CD8-positive, alpha-beta memory T cell (primary cell): ENCODE measurements at regions not wholly inside any gene's neighbourhood (a gene's known extent, or its start where the extent isn't known, plus 50 kb on each side); places are given as distances from the start of the nearest gene placed in this dataset.
"Not testable (repeated sequence)": the region's sequence is repeated elsewhere in the genome, so short reads cannot be mapped to it uniquely, and the experiment has no call there.

Source experiments
- CTCF ChIA-PET: fragments of 350-600 bp; sonication (Branson Sonifier 250); formaldehyde crosslinking; loops from one replicate; lab custom pipeline; 2021; ENCODE audit warnings: antibody characterized with exemption; lab: Charles Lee
- POLR2A ChIA-PET: fragments of 350-600 bp; sonication (Branson Sonifier 250); formaldehyde crosslinking; loops from one replicate; lab custom pipeline; 2021; ENCODE audit warnings: antibody characterized with exemption; lab: Charles Lee
- DNase-seq, 5 donors: peaks; one replicate each; pipeline versions ENCODE4 v3.0.0 to v3.0.0-alpha.2; 2020 to 2022; ENCODE audit warnings: mixed read lengths in 1 of 5
- H3K27ac ChIP-seq: one replicate; pipeline ENCODE4 v1.7.0; 2013; ENCODE audit warnings: low read depth, mild to moderate bottlenecking, low read length, moderate library complexity
- H3K27me3 ChIP-seq: 2 replicates; pipeline ENCODE4 v1.7.0; 2013; ENCODE audit warnings: low read length, mild to moderate bottlenecking; ENCODE audit not compliant: insufficient read depth, poor library complexity, severe bottlenecking
- H3K36me3 ChIP-seq: 2 replicates; pipeline ENCODE4 v1.7.0; 2013; ENCODE audit warnings: mild to moderate bottlenecking, low read length, moderate library complexity; ENCODE audit not compliant: insufficient read depth
- H3K4me1 ChIP-seq: 2 replicates; pipeline ENCODE4 v1.7.0; 2013; ENCODE audit warnings: mild to moderate bottlenecking, low read length, moderate library complexity; ENCODE audit not compliant: insufficient read depth
- H3K4me3 ChIP-seq: 2 replicates; pipeline ENCODE4 v1.7.0; 2013; ENCODE audit warnings: mild to moderate bottlenecking, low read length
- H3K9me3 ChIP-seq: 2 replicates; pipeline ENCODE4 v1.7.0; 2013; ENCODE audit warnings: mild to moderate bottlenecking, low read length
- H3K27ac Mint-ChIP-seq, 8 donors: one replicate each; pipeline ENCODE4 v1.8.0; 2020 to 2021; ENCODE audit warnings: mixed read lengths in 8 of 8, mild to moderate bottlenecking in 6 of 8, inconsistent platforms in 3 of 8, moderate library complexity in 3 of 8
- H3K27me3 Mint-ChIP-seq, 2 donors: one replicate each; pipeline ENCODE4 v1.8.0; 2020 to 2021; ENCODE audit warnings: mixed read lengths in 2 of 2, mild to moderate bottlenecking in 1 of 2, moderate library complexity in 1 of 2
- H3K36me3 Mint-ChIP-seq, 3 donors: one replicate each; pipeline ENCODE4 v1.8.0; 2020 to 2021; ENCODE audit warnings: mixed read lengths in 3 of 3, inconsistent platforms in 1 of 3, mild to moderate bottlenecking in 1 of 3
- H3K4me1 Mint-ChIP-seq, 3 donors: one replicate each; pipeline ENCODE4 v1.8.0; 2020 to 2021; ENCODE audit warnings: mixed read lengths in 3 of 3, inconsistent platforms in 1 of 3, mild to moderate bottlenecking in 1 of 3
- H3K4me3 Mint-ChIP-seq, 7 donors: one replicate each; pipeline ENCODE4 v1.8.0; 2020 to 2021; ENCODE audit warnings: mixed read lengths in 7 of 7, mild to moderate bottlenecking in 6 of 7, moderate library complexity in 4 of 7, inconsistent platforms in 2 of 7
- H3K9me3 Mint-ChIP-seq, 5 donors: one replicate each; pipeline ENCODE4 v1.8.0; 2020 to 2022; ENCODE audit warnings: mixed read lengths in 5 of 5, mild to moderate bottlenecking in 3 of 5, moderate library complexity in 2 of 5, inconsistent platforms in 1 of 5

DNA sequence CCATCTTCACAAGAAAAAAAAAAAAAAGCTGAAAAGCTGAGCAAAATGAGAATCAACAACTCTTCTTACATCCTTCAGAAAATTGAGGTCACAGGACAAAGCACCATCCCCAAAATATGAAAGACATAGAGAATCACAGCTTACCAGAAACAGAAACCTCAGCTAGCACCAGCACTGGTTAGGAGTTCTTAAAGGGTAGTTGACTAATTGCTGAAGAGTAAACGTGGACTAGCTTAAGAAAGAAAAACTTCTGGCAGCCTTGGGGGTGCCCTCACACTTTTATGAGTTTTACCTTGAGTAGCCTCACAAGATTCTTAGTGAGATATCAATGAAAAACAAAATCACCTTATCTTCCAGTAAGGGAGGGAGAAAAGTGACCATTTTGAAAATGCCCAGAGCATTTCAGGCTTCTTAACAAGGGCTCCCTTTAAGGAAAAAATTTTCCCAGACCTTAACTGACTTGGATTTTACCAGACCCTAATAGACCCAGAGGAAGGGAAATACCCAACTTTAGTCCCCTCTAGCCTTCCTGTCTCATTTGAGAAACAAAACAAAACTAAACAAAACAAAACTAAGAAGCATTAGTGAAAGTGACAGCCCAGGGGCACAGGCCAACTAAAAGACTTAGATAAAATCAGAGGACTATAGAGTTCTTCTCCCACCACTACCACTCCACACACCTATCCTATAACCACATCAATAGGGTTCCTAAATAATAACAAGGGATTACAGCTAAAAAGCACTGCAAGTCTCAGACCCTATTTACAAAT is 888.6 kb downstream of the DIAPH3 start:
- ChIA-PET CTCF (no interaction called here), POLR2A (no interaction called here)
- Histone ChIP-seq H3K36me3 (no peaks in the 10 kb centered on the region), H3K9me3 (no peaks in the 10 kb centered on the region), H3K27ac (no peak overlapping the region), H3K4me1 (no peaks in the 10 kb centered on the region), H3K27me3 (no peaks in the 10 kb centered on the region), H3K4me3 (no peak overlapping the region)
- Mint-ChIP-seq H3K27ac (no peak overlapping the region), H3K36me3 (no peaks in the 10 kb centered on the region), H3K9me3 (peaks cover 0 to 2% (median 0%) of the 10 kb centered on the region in 5 donors), H3K4me1 (no peaks in the 10 kb centered on the region), H3K4me3 (no peak overlapping the region), H3K27me3 (no peaks in the 10 kb centered on the region)
- DNase-seq = no peak

DNA sequence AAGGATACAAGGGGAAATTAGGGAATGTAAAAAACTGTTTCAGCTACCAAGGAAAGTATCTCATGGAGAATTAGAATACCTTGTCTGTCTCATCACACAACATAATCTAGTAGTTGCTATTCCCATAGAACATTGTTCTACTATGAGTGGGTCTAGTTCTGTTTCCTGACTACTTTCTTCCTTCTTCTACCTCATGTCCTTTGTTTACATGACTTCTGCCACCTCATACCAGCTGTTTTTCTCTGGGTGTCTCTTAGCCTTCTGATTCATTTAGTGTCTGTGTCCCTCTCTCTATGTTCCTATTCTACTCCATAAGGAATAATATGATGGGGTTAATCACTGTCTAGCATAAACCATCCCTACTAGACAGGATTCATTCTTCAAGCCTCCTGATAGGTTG is 887.3 kb downstream of the DIAPH3 start:
- H3K36me3 Mint-ChIP-seq = no peaks in the 10 kb centered on the region
- Histone ChIP-seq H3K36me3 (no peaks in the 10 kb centered on the region), H3K4me1 (no peaks in the 10 kb centered on the region), H3K27ac (no peak overlapping the region), H3K9me3 (no peaks in the 10 kb centered on the region), H3K27me3 (no peaks in the 10 kb centered on the region), H3K4me3 (no peak overlapping the region)
- H3K27me3 Mint-ChIP-seq = no peaks in the 10 kb centered on the region
- H3K4me3 Mint-ChIP-seq = no peak overlapping the region
- DNase-seq = no peak
- CTCF ChIA-PET = no interaction called here
- no peak overlapping the region for H3K27ac Mint-ChIP-seq
- peaks cover 0 to 2% (median 0%) of the 10 kb centered on the region in 5 donors for H3K9me3 Mint-ChIP-seq
- POLR2A ChIA-PET = no interaction called here
- H3K4me1 Mint-ChIP-seq = no peaks in the 10 kb centered on the region

DNA sequence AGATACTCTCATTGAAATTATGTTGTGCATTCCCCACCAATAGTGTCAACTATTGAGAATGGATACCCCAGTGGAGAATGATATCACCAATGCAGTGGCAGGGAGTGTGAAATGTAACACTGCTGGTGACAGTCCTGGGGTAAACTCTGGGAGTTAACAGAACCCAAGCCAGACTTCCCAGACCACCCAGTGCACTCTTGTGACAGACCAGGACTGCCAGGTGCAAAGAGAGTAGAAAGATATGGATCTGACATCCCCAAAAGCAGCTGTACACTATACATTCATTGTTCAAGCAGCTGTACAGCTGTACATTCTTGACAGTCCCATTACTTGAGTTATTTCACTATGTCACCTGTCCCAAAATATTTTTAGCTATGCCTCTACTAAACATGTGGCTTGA is 886.6 kb downstream of the DIAPH3 start:
- H3K9me3 Mint-ChIP-seq = peaks cover 0 to 2% (median 0%) of the 10 kb centered on the region in 5 donors
- Histone ChIP-seq H3K9me3 (no peaks in the 10 kb centered on the region), H3K27me3 (no peaks in the 10 kb centered on the region), H3K36me3 (no peaks in the 10 kb centered on the region), H3K27ac (no peak overlapping the region), H3K4me3 (no peak overlapping the region), H3K4me1 (no peaks in the 10 kb centered on the region)
- CTCF ChIA-PET = no interaction called here
- POLR2A ChIA-PET = no interaction called here
- DNase-seq = no peak
- H3K4me1 Mint-ChIP-seq = no peaks in the 10 kb centered on the region
- no peaks in the 10 kb centered on the region for H3K27me3 Mint-ChIP-seq
- no peak overlapping the region for H3K4me3 Mint-ChIP-seq
- H3K36me3 Mint-ChIP-seq = no peaks in the 10 kb centered on the region
- H3K27ac Mint-ChIP-seq = no peak overlapping the region

DNA sequence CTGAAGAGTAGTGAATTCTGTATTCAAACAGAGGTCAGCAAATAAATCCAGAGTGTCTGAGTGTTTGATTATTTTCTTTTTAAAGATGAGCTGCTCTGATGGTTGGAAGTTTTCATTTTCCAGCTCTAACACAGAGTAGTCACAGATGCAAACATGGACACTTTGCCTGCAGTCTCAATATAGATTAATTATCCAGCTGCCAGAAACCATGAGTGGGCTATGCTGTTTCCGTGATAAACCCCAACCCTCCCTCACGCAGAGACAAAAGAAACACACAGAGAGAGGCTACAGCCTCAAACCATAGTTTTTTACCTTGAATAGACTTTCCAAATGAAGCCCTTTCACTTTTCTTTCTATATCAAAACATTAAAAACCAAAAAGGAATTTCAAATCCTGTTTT is 884.7 kb downstream of the DIAPH3 start:
- no peak overlapping the region for H3K27ac Mint-ChIP-seq
- DNase-seq = no peak
- H3K27me3 ChIP-seq = no peaks in the 10 kb centered on the region

DNA sequence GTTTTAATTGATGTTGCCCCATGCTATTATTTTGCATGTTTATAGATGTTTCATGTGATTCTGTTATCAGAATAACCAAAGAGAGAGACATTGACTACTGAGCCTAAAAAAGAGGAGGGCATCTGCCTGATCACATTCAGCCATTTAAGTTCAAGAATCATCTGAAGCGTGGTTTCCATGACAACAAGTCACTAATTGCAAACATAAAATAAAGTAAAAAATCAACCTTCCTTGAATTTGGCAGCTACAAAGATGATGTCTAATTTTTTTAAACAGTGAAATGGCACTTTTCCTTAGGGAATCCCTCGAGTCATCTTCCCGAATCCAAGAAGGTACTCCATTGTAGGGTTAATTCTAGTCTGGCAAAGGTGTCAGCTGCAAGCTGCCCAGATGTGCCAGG is 884.2 kb downstream of the DIAPH3 start:
- Histone ChIP-seq H3K4me1 (no peaks in the 10 kb centered on the region), H3K27me3 (no peaks in the 10 kb centered on the region), H3K4me3 (no peak overlapping the region), H3K9me3 (no peaks in the 10 kb centered on the region), H3K36me3 (no peaks in the 10 kb centered on the region), H3K27ac (no peak overlapping the region)
- Mint-ChIP-seq H3K4me1 (no peaks in the 10 kb centered on the region), H3K4me3 (no peak overlapping the region), H3K27ac (no peak overlapping the region), H3K9me3 (peaks cover 0 to 2% (median 0%) of the 10 kb centered on the region in 5 donors), H3K27me3 (no peaks in the 10 kb centered on the region), H3K36me3 (no peaks in the 10 kb centered on the region)
- POLR2A ChIA-PET = no interaction called here
- no peak for DNase-seq
- CTCF ChIA-PET = no interaction called here

More for the DNA sequence above, 884.7 kb downstream of the DIAPH3 start:
- H3K9me3 ChIP-seq = no peaks in the 10 kb centered on the region
- H3K36me3 Mint-ChIP-seq = no peaks in the 10 kb centered on the region
- H3K9me3 Mint-ChIP-seq = peaks cover 0 to 2% (median 0%) of the 10 kb centered on the region in 5 donors
- no peak overlapping the region for H3K27ac ChIP-seq
- H3K4me1 ChIP-seq = no peaks in the 10 kb centered on the region
- H3K36me3 ChIP-seq = no peaks in the 10 kb centered on the region
- no peaks in the 10 kb centered on the region for H3K27me3 Mint-ChIP-seq
- CTCF ChIA-PET = no interaction called here
- H3K4me3 ChIP-seq = no peak overlapping the region
- H3K4me1 Mint-ChIP-seq = no peaks in the 10 kb centered on the region
- H3K4me3 Mint-ChIP-seq = no peak overlapping the region
- POLR2A ChIA-PET = no interaction called here

DNA sequence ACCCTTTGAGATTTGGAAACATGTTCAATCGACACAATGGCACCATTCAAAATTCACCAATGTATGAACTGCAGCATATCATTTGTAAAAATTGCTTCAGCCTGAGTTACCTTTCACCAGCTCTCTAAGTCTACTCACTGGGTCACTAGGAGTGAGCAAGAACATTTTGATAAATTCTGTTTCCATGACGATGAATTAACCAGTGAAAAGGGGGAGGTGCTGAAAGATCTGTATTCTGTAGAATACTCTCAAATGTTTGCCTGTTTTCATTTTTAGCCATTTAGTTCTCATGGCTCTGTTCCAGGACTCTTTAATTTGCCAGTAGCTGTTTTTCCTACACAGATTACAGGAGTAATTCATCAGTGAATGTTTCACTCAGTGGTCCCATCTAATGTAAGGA is 883.4 kb downstream of the DIAPH3 start:
- POLR2A ChIA-PET = no interaction called here

DNA sequence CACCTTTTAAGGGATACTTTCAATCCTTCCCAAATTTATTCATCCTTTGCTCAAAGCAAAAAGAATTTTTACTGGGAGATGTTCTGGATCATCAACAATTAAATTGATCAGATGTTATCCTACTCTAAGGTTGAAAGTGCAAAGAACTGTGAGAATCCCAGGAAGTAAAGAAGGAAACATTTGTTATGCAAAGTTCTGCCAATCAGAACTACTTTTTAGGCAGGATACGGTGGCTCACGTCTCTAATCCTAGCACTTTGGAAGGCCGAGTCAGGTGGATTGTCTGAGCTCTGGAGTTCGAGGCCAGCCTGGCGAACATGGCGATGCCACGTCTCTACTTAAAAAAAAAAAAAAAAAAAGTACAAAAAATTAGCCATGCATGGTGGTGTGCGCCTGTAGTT is 882.3 kb downstream of the DIAPH3 start:
- ChIA-PET POLR2A (no interaction called here), CTCF (no interaction called here)
- no peaks in the 10 kb centered on the region for H3K27me3 Mint-ChIP-seq
- H3K4me1 ChIP-seq = no peaks in the 10 kb centered on the region
- DNase-seq = no peak
- no peaks in the 10 kb centered on the region for H3K36me3 Mint-ChIP-seq
- no peak overlapping the region for H3K4me3 ChIP-seq
- H3K4me3 Mint-ChIP-seq = no peak overlapping the region
- no peaks in the 10 kb centered on the region for H3K27me3 ChIP-seq
- H3K9me3 Mint-ChIP-seq = no peaks in the 10 kb centered on the region
- no peaks in the 10 kb centered on the region for H3K4me1 Mint-ChIP-seq
- no peaks in the 10 kb centered on the region for H3K9me3 ChIP-seq
- no peaks in the 10 kb centered on the region for H3K36me3 ChIP-seq
- H3K27ac Mint-ChIP-seq = no peak overlapping the region
- no peak overlapping the region for H3K27ac ChIP-seq

More for the DNA sequence above, 883.4 kb downstream of the DIAPH3 start:
- Mint-ChIP-seq H3K4me3 (no peak overlapping the region), H3K36me3 (no peaks in the 10 kb centered on the region), H3K27me3 (no peaks in the 10 kb centered on the region), H3K9me3 (peaks cover 0 to 2% (median 0%) of the 10 kb centered on the region in 5 donors), H3K4me1 (no peaks in the 10 kb centered on the region), H3K27ac (no peak overlapping the region)
- Histone ChIP-seq H3K27ac (no peak overlapping the region), H3K4me1 (no peaks in the 10 kb centered on the region), H3K9me3 (no peaks in the 10 kb centered on the region), H3K27me3 (no peaks in the 10 kb centered on the region), H3K36me3 (no peaks in the 10 kb centered on the region), H3K4me3 (no peak overlapping the region)
- DNase-seq = no peak
- CTCF ChIA-PET = no interaction called here

DNA sequence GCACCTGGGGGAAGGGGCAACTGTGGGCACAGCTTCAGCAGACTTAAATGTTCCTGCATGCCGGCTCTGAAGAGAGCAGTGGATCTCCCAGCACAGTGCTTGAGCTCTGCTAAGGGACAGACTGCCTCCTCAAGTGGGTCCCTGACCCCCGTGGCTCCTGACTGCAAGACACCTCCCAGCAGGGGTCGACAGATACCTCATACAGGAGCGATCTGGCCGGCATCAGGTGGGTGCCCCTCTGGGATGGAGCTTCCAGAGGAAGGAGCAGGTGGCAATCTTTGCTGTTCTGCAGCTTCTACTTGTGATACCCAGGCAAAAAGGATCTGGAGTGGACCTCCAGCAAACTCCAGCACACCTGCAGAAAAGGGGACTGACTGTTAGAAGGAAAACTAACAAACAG is 871.5 kb downstream of the DIAPH3 start:
- H3K4me1 Mint-ChIP-seq, H3K27me3 ChIP-seq, H3K4me3 Mint-ChIP-seq, H3K27ac Mint-ChIP-seq, H3K27me3 Mint-ChIP-seq, POLR2A ChIA-PET, CTCF ChIA-PET, H3K4me1 ChIP-seq, H3K36me3 Mint-ChIP-seq, H3K9me3 ChIP-seq, H3K27ac ChIP-seq, H3K36me3 ChIP-seq, DNase-seq, H3K4me3 ChIP-seq: not testable (repeated sequence)
- peaks cover 3 to 13% (median 4%) of the 10 kb centered on the region in 5 donors for H3K9me3 Mint-ChIP-seq
